Cardiac fibroblast (primary cell): ENCODE measurements at regions not wholly inside any gene's neighbourhood (a gene's known extent, or its start where the extent isn't known, plus 50 kb on each side); places are given as distances from the start of the nearest gene placed in this dataset.

ENCODE experiments used
- DNase-seq, 2 donors: peaks; one replicate each; pipeline versions ENCODE4 v3.0.0 to v3.0.0-alpha.2; 2010; ENCODE audit warnings: low read depth in 2 of 2
- H3K4me3 ChIP-seq, 2 donors: replicated peaks in 1 of 2; 1 replicate in 1 of 2; 2 replicates in 1 of 2; pipeline ENCODE4 v1.5.1; 2011; ENCODE audit warnings: low read depth in 2 of 2, low read length in 2 of 2, mild to moderate bottlenecking in 2 of 2, moderate library complexity in 1 of 2
- TF ChIP-seq, protein P1 (sequence below): IDR thresholded peaks from one replicate; pipeline ENCODE4 v1.5.1; 2011; ENCODE audit warnings: low read depth, mild to moderate bottlenecking, low read length, inconsistent platforms

DNA sequence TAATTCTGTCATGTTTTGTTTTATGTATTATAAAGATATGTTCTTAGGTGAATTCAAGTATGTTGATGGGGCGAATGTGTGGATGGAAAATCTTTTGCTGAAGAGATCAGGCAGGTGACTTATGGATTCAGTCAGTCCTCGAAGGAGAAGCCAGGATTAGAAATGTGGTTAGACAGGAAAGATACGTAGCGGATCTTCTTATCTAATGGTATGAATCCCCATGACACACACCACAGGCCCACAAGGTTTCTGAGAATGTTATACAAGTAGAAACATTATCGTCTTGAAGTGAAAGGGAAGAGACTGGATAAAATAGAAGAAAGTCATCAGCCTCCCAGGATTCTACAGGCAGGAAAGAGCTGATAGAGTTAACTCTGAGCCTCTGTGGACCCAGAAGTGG is 69.0 kb upstream of the RFXAP start:
- no peak overlapping the region for H3K4me3 ChIP-seq
- TF ChIP-seq, protein P1, sequence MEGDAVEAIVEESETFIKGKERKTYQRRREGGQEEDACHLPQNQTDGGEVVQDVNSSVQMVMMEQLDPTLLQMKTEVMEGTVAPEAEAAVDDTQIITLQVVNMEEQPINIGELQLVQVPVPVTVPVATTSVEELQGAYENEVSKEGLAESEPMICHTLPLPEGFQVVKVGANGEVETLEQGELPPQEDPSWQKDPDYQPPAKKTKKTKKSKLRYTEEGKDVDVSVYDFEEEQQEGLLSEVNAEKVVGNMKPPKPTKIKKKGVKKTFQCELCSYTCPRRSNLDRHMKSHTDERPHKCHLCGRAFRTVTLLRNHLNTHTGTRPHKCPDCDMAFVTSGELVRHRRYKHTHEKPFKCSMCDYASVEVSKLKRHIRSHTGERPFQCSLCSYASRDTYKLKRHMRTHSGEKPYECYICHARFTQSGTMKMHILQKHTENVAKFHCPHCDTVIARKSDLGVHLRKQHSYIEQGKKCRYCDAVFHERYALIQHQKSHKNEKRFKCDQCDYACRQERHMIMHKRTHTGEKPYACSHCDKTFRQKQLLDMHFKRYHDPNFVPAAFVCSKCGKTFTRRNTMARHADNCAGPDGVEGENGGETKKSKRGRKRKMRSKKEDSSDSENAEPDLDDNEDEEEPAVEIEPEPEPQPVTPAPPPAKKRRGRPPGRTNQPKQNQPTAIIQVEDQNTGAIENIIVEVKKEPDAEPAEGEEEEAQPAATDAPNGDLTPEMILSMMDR, result no peak
- no peak for DNase-seq

DNA sequence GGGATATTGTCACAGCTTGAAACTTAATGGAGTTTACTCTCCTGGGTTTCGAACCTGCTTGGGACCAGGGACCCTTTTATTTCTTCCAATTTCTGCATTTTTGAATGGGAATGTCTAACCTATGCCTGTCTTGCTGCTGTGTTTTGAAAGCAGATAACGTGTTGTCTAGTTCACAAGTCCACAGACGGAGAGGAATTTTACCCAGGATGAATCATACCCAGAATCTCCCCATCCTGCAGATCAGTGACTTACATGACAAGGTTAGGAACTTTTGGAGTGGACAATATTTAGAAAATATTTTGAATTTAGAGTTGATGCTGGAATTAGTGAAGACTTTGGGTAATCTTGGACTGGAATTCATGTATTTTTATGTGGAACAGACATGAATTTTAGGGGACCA is 68.6 kb upstream of the RFXAP start:
- peak in 1 of 2 donors; percentile 14 for DNase-seq
- H3K4me3 ChIP-seq, result no peak overlapping the region
- TF ChIP-seq, protein P1, result no peak

DNA sequence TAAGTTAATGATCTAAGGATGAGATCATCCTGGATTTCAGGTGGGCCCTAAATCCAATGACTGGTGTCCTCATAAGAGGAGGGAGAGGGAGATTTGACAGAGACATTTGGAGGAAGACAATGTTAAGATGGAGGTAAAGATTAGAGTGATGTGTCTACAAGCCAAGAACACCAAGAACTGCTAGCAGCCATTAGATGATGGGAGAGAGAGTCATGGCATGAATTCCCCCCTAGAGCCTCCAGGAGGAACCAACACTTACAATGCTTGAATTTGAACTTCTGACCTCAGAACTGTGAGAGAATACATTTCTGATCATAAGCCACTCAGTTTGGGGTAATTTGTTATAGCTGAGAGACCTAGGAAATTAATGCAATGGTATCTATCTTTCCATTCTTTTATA is 68.1 kb upstream of the RFXAP start:
- TF ChIP-seq, protein P1, result no peak
- no peak overlapping the region for H3K4me3 ChIP-seq
- DNase-seq, result no peak

DNA sequence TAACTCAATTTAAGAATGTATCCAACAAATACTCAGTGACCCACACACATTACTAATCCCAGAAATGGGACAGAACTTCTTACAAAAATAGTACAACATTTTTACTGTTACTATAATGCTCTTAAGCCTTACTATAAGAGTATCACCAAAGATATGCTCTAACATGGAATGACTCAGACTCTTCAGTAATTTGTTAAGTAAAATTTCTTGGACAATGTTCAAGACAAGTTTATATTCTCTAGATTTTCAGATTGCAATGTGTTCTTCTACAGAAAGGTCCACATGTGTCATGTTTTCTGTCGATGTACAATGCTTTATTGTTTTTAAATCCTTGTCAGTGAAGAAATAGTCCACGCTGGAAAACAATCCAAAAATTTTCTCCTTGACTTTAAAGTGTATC is 66.3 kb upstream of the RFXAP start:
- peak in 1 of 2 donors; percentile 14 for DNase-seq
- TF ChIP-seq, protein P1, result no peak
- H3K4me3 ChIP-seq, result no peak overlapping the region

DNA sequence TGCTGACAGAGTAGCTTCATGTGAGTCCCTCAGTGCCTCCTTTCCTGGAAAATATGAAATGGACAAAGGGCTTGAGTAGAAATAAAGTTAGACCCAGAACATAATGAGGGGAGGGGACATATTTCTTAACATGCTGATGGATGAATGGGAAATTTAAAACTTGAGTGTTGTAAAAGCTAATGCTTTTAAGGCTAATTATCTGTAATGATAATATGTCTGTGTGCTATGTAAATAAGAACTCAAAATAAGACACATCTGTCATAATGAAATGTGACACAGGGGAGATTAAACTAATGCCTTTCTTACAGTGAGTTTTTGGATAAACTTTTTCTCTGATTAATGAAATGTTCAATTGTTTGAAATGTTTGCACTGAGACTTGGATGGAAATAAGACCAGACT is 65.8 kb upstream of the RFXAP start:
- TF ChIP-seq, protein P1, result no peak
- H3K4me3 ChIP-seq, result no peak overlapping the region
- DNase-seq, result no peak

DNA sequence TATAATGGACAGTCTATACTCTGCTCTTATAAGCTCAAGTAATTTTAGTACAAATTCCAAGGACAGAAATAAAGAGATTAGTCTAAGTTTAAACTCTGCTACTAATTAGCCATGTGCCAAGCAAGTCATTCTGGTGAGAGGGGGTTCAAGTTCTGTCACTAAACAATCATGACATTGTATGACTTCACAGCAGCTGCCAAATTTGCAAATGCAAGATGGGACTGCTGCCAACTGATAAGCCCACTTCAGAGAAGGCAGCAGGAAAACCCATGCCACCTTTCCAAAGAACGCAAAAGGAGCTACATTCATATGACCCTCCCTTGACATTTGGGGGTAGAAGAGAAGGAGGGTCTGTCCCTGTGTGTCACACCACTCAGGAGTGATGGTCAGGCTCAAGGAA is 60.7 kb upstream of the RFXAP start:
- TF ChIP-seq, protein P1, result no peak
- no peak for DNase-seq
- H3K4me3 ChIP-seq, result no peak overlapping the region

DNA sequence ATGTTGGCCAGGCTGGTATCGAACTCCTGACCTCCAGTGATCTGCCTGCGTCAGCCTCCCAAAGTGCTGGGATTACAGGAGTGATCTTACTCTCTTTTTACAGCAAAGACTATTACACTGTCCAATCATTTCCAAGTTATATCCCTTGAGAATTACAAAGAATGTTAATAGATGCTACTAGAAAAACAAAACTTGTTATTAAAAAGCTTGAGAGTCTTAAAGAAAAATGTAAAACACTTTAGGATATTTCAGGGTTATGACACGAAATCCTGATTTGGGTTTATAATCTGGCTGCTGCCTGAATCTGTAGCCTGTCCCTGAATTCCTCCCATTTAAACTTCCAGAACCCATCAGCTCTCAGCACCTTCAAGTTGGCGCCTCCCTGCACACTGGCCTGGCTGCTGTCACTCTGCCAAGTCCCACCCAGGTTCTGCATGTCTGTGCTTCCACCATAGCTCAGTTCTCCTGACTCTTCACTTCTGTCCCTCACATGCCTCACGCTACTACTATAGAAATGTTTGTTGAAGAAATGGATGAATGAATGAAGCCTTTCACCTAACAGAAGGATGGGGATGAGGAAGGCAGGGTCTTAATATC is 55.8 kb upstream of the RFXAP start:
- TF ChIP-seq, protein P1, result no peak
- H3K4me3 ChIP-seq, result no peak overlapping the region
- peak; percentile 11 to 22 for DNase-seq
